ENCODE measurements at regions not wholly inside any gene's neighbourhood (a gene's known extent, or its start where the extent isn't known, plus 50 kb on each side); places are given as distances from the start of the nearest gene placed in this dataset.
"Not testable (repeated sequence)": the region's sequence is repeated elsewhere in the genome, so short reads cannot be mapped to it uniquely, and the experiment has no call there.

DNA sequence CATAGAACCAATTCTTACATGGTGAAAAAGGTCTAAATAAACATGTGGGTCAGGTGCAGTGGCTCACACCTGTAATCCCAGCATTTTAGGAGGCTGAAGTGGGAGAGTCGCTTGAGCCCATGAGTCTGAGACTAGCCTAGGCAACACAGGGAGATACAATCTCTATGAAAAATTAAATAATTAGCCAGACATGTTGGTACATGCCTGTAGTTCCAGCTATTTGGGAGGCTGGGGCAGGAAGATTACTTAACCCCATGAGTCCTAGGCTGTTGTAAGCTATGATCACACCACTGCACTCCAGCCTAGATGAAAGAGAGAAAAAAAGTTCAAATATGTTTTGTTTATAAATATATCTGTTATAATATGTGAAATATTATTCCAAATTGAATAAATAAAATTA lies 643.6 kb downstream of the IPMK start:
- DNase-seq (ENCODE audit: insufficient read length, low spot score) (no peak), FAIRE-seq (no peak)
- TF ChIP-seq, protein P1, sequence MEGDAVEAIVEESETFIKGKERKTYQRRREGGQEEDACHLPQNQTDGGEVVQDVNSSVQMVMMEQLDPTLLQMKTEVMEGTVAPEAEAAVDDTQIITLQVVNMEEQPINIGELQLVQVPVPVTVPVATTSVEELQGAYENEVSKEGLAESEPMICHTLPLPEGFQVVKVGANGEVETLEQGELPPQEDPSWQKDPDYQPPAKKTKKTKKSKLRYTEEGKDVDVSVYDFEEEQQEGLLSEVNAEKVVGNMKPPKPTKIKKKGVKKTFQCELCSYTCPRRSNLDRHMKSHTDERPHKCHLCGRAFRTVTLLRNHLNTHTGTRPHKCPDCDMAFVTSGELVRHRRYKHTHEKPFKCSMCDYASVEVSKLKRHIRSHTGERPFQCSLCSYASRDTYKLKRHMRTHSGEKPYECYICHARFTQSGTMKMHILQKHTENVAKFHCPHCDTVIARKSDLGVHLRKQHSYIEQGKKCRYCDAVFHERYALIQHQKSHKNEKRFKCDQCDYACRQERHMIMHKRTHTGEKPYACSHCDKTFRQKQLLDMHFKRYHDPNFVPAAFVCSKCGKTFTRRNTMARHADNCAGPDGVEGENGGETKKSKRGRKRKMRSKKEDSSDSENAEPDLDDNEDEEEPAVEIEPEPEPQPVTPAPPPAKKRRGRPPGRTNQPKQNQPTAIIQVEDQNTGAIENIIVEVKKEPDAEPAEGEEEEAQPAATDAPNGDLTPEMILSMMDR (IDR thresholded peaks at IDR 0.05; ENCODE audit: insufficient read depth, missing control alignments) = no peak

DNA sequence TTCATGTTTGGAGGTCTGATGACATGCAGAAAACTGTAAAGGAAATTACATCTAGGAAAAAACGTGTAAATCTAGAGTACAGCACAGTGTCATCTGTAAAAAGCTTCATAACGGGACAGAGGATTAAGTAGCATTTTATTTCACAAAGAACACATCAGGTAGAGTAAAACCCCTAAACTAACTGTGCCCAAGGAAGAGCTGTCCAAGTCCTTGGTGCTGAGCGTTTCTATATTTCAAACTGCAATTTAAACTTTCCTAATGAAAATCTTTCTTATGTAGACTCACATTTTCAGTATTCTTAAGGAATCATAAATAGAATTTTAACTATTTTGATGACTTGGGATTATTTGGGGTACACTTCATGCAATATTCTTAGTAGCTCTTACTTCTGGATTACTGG lies 646.2 kb downstream of the IPMK start:
- DNase-seq (ENCODE audit: insufficient read length, low spot score) (no peak), FAIRE-seq (no peak)

DNA sequence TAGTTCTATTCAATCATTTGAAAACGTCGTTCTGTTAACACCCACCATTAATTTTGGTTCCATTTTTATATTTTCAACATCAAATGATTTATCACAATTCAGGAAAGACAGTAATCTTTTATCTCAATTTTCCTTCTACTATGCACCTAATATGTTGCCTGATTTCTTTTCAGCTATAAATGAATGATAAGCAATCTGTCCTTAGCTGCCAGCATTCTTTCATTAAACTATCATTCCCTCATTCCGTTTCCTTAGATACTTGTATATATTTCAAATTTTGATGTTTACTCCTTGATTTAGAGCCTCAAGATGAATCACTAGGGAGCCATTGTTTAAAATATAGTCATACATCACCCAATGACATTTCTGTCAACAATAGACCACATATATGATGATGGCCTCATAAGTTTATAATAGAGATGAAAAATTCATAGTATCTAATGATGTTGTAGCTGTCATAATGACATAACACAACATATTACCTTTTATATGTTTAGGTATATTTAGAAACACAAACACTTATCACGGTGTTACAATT lies 661.7 kb downstream of the IPMK start:
- FAIRE-seq = no peak
- DNase-seq (ENCODE audit: insufficient read length, low spot score) = no peak
- TF ChIP-seq, protein P1 (IDR thresholded peaks at IDR 0.05; ENCODE audit: insufficient read depth, missing control alignments) = no peak

More for the DNA sequence above, 646.2 kb downstream of the IPMK start:
- TF ChIP-seq, protein P1 (IDR thresholded peaks at IDR 0.05; ENCODE audit: insufficient read depth, missing control alignments) = no peak

DNA sequence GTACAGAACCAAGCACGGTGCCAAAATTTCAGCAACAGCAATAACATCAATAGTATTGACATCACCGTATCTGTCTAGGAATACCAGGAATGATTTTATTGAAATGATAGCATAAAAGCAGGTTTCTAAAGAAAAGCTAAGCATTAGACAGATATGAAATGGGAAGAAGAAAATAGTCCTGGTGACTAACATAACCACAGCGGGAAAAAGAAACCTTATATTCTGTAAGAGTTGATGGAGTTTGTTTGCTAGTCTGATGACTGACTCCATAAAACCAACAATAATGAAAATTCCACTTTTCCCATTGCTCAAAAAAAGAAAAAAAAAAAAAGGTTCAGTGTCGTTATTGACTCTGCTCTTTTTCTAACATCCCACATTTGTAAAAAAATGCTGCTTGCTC lies 668.3 kb downstream of the IPMK start:
- TF ChIP-seq, protein P1 (IDR thresholded peaks at IDR 0.05; ENCODE audit: insufficient read depth, missing control alignments) = no peak
- FAIRE-seq (no peak), DNase-seq (ENCODE audit: insufficient read length, low spot score) (no peak)

DNA sequence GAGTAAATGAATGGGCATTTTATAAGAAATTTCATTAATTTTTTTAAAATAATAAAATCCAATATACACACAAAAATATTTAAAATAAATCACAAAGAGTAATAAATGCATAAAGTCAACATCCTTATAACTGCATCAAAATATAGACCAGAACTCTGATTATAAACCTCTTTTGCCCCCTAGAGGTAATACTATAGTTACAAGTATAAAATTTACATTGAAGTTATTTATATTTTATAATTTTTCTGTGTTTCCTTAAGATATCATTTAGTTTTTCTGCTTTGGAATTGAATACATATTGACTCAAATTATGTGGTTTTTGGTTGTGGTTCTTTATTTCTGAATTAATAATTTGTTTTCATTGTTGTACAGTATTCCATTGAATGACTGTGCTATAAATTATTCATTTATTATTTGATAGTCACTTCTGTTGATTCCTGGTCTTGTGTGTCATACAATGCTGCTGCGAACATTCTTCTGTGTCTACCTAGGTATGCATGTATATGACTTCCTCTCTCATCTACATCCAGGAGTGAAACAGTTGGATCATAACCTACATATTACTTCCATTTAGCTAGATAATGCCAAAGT lies 673.6 kb downstream of the IPMK start:
- FAIRE-seq (peak; percentile 11), DNase-seq (ENCODE audit: insufficient read length, low spot score) (no peak)
- TF ChIP-seq, protein P1 (IDR thresholded peaks at IDR 0.05; ENCODE audit: insufficient read depth, missing control alignments) = peak; percentile 28

DNA sequence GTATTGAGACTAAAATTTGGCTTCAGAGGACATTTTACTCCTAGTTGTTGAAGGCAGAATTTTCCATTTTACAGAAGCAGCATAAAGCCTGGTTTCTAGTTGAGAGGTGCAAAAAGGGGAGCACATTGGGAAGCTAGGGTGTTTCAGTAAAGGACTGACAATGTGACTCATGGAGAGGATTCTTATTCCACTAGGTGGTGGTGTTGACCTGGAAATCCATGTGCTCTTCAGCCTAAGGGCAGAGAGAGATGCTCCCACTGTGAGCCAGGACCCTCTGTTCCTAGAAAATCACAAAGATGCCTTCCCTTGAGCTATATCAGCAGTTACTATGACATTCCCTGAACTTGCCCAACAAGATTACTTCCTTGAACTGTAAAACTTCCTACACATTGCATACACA lies 687.8 kb downstream of the IPMK start:
- TF ChIP-seq, protein P1 (IDR thresholded peaks at IDR 0.05; ENCODE audit: insufficient read depth, missing control alignments) = peak; percentile 43
- DNase-seq (ENCODE audit: insufficient read length, low spot score) (no peak), FAIRE-seq (no peak)

DNA sequence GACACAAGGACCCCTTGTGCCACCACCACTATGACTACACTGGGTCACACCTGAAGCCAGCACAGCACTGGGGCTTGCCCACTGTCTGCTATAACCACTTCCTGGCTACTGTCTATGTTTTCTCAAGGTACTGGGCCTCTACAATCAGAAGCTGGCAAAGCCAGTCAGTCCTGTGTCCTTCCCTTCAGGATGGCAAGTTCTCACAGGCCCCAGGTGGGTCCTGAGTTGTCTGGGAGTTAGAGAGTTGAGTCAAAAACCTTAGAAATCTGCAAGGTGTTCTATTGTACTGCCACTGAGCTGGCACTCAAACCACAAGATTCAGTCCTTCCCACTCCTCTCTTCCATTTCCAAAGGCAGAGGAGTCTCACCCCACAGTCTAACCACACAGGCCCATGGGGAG lies 705.5 kb downstream of the IPMK start:
- TF ChIP-seq, protein P1 (IDR thresholded peaks at IDR 0.05; ENCODE audit: insufficient read depth, missing control alignments) = no peak
- no peak for FAIRE-seq
- no peak for DNase-seq (ENCODE audit: insufficient read length, low spot score)

DNA sequence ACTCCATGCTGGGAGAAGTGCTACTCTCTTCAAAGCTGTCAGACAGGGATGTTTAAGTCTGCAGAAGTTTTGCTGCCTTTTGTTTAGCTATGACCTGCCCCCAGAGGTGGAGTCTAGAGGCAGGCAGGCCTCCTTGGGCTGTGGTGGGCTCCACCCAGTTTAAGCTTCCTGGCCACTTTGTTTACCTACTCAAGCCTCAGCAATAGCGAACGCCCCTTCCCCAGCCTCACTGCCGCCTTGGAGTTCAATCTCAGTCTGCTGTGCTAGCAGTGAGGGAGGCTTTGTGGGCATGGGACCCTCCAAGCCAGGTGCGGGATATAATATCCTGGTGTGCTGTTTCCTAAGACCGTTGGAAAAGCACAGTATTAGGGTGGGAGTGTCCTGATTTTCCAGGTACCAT lies 715.9 kb downstream of the IPMK start:
- not testable (repeated sequence) for DNase-seq (ENCODE audit: insufficient read length, low spot score); FAIRE-seq

All from D721Med (cell line).